Left ventricle myocardium superior (tissue), 1 donor: ENCODE measurements at regions not wholly inside any gene's neighbourhood (a gene's known extent, or its start where the extent isn't known, plus 50 kb on each side); places are given as distances from the start of the nearest gene placed in this dataset.
"Not testable (repeated sequence)": the region's sequence is repeated elsewhere in the genome, so short reads cannot be mapped to it uniquely, and the experiment has no call there.

Experiments used
- ATAC-seq: fragments of 200-7000 bp; cut with Tn5 transposase; one replicate; pipeline ENCODE4 v1.9.1; 2020; ENCODE audit warnings: mild to moderate bottlenecking, moderate library complexity
- DNase-seq: peaks from one replicate; pipeline ENCODE4 v3.0.0-alpha.2; 2020
- intact Hi-C: fragments of 100-400 bp; cut with micrococcal nuclease; formaldehyde crosslinking; loops from one replicate; pipeline ENCODE4 v1.11.0; 2022
- donor health status: DM: no; HTN: yes; CAD: no; lungs with severe emphysema.

DNA sequence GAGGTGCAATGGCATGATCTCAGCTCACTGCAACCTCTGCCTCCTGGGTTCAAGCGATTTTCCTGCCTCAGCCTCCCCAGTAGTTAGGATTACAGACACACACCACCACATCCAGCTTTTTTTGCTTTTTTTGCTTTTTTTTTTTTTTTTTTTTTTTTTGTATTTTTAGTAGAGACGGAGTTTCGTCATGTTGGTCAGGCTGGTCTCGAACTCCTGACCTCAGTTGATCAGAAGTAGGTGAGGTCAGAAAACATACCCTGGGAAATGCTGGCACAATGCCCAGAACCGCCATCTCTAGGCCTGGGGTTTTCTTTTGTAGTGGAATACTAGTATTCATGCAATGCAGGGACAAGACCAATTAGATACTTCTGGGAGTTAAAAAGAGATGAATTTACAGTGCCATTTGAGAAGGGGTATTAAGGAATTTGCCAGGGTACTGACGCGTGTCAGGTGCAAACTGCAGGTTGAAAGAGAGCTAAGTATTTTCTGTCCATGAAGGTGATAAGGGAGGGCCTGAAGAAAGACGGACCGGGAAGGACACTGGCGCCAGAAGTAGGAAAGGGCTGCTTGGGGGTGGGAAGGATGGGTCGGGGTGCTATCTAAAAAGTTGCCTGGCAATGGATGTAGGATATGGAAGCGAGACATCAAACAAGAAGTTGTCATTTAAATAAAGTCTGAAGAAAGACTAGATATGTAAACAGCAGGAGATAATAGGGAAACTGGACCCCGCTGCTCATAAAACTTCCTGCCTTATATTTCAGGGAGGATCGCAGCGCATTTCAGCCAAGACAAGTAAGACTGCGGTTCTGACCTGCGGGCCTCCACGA is 95.8 kb downstream of the PPIAL4G start:
- ATAC-seq, DNase-seq, intact Hi-C loops: not testable (repeated sequence)

- ATAC-seq (no peak), DNase-seq (no peak)
- intact Hi-C loops = no loop called here
These were observed 96.5 kb downstream of the PPIAL4G start for GRCh38 chr1:148386617-148387016.

DNA sequence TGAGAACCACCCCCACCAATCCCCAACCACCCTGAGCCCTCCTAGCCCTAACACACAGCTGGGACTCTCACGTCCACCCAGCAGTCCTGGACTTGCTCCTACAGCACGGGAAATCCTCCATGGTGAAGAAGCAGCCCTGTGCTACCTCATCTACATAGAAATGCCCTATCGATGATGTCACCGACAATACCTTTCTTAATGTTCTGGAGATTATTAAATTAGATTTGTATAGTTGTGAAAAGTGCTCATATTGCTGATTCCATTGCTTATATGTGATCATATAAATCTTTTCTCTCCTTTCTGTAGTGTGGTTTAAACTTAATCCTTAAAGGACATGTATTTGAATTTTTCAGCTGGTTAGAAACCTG is 97.1 kb downstream of the PPIAL4G start:
- ATAC-seq, intact Hi-C loops: not testable (repeated sequence)

GRCh38 chr1:148385371-148386030 is 97.6 kb downstream of the PPIAL4G start:
- ATAC-seq = no peak
- DNase-seq = no peak
- intact Hi-C loops = no loop called here

More for the DNA sequence above, 97.1 kb downstream of the PPIAL4G start:
- DNase-seq = not testable (repeated sequence)

DNA sequence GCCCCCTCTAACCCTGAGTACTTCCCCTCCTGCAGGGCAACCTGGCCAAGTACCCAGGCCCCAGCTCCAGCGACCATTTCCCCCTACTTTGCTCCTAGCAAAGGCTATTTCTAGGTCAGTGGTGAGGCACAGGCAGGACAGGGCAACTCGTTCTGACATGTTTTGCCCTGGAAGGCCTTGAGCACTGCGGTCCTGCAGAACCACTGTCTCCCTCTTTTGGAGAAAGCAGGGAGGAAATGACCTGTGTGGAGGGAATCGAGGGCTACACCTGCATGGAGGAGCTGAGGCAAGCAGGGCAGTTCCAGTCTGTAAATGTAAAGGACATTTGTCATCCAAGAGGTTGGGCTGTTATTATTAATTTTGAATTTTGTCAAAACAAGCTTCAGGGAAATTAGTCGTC is 99.1 kb downstream of the PPIAL4G start:
- ATAC-seq (no peak), DNase-seq (no peak)
- intact Hi-C loops = no loop called here

GRCh38 chr1:148379697-148380096 is 103.4 kb downstream of the PPIAL4G start:
- no peak for DNase-seq
- intact Hi-C loops = no loop called here
- no peak for ATAC-seq

DNA sequence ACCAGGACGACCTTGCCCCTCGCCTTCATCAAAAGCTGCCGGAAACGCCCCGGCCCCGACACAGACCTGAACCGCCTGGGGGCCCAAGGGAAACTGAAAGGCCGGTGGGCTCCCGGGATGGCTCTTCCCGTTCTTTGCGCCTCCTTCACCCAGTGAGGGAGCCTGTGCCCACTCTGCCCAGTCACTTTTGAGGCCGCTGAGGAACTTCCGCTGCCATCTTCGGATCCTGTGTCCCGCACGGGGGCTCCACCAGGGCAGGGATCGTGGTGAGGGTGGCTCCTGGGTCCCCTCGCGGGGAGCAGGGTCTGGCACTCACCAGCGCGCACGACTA is 104.0 kb downstream of the PPIAL4G start:
- ATAC-seq (no peak), DNase-seq (no peak)
- intact Hi-C loops = no loop called here

GRCh38 chr1:148377992-148378391 is 105.1 kb downstream of the PPIAL4G start:
- ATAC-seq, DNase-seq, intact Hi-C loops: not testable (repeated sequence)

GRCh38 chr1:148377045-148377444 is 106.1 kb downstream of the PPIAL4G start:
- DNase-seq, ATAC-seq, intact Hi-C loops: not testable (repeated sequence)

- no peak for DNase-seq
- ATAC-seq = no peak
- intact Hi-C loops = no loop called here
These were observed 109.0 kb downstream of the PPIAL4G start for GRCh38 chr1:148374101-148374500.

GRCh38 chr1:148373192-148373925 is 109.7 kb downstream of the PPIAL4G start:
- intact Hi-C loops = no loop called here
- no peak for DNase-seq
- no peak for ATAC-seq

DNA sequence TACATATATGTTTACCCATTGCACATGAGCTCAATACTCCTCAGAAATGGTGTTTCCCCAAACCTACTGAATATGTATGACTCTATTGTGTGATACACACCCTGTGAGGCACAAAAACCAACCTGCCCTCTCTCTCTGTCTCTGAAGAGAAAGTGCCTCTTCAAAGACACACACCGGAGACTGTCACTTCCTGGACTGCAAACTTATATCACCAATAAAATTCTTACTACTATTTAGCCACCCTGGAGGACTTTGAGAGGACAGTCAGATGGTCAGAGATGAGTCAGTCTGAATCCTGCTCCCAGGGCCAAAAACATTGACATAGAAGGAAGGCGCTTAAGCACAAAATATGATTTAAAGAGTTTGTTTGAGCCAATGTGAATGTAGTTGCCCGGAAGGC is 110.4 kb downstream of the PPIAL4G start:
- no peak for DNase-seq
- ATAC-seq = no peak
- intact Hi-C loops = no loop called here

DNA sequence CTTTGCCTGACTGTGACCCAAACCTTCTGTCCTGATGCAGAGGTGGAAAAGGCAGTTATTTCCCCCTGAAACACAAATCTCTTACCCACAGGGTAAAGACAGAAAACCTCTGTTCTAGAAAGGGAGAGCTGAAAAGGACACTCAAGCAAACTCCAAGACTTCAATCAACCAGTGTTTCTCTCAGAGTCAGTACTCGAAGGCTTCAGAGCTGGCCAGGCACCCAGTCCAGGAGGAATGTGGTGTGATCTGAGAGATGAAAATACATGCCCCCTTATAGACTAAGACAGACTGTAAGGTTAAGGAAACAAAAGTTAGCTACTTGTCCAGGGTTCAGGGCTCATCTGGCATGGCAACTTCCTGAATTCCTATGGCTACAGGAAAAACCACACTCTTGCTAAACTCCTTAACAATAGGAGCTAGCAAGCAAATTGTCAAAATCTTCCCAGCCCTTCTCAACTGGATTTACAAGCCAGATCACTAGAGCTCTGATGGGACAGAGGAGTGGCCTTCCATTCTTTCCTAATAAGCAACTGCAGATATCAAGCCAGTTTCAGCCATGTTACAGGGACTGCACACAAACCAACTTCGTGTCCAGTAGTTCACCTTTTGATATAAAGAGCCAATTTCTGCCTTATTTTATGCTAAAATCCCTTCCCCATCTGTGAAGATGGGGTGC is 110.9 kb downstream of the PPIAL4G start:
- intact Hi-C loops, ATAC-seq, DNase-seq: not testable (repeated sequence)

DNA sequence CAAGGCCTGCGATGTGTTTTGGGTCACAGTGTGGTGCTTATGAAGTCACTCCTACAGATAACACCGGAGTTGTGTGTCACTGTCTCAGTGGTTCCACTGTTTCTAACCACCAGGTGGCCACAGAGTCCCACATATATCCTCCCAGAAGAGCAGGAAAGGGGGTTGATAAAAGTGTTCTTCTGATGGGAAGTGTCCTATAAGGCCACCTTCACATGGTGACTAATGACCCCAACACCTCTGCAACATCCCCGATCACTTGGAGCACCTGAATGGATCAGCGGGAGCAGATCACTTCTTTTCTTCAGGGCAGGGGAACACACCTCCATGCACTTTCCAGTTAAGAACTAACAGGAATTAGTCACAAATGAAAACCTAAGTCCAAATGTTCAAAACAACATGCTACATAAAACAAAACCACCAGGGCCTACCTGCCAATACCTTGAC is 111.5 kb downstream of the PPIAL4G start:
- intact Hi-C loops = not testable (repeated sequence)
- peak; percentile 89 for ATAC-seq
- peak; percentile 45 for DNase-seq

DNA sequence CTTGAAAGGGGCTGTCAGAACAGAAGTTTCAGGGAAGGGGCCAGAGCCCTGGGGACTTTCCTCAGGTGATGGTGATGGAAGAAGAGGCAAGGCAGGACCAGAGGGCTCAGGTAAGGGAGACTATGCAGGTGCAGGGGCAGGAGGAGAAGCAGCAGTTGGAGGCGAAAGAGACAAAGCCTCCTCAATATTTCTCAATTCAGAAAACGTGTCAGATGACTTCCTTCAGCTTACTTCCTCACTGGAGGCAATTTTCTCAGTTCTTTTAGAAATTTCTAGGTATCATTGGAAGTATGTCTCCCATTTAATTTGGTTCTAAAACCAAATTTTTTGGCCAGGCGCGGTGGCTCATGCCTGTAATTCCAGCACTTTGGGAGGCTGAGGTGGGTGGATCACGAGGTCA is 112.4 kb downstream of the PPIAL4G start:
- intact Hi-C loops, DNase-seq, ATAC-seq: not testable (repeated sequence)

GRCh38 chr1:148367596-148367995 is 115.5 kb downstream of the PPIAL4G start:
- DNase-seq = no peak
- intact Hi-C loops = no loop called here
- ATAC-seq = no peak

DNA sequence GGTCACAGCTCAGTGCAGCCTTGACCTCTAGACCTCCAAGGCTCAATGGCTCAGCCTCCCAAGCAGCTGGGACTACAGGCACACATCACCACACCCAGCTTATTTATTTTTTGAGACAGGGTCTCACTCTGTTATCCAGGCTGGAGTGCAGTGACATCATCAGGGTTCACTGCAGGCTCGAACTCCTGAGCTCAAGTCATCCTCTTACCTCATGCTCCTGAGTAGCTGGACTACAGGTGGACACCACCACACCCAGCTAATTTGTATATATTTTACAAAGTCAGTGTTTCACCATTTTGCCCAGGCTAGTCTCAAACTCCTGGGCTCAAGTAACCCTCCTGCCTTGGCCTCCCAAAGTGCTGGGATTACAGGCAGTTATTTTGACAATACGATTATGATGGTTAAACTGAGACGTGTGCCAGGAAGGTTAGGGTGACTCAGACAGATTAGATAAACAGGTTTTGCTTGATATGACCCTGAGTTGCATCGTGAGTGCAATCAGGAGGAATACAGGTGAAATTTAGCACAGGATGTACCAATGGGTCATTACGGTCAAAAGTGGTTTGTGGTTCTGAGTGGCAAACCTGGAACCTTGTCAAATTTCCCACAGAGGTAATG is 116.9 kb downstream of the PPIAL4G start:
- DNase-seq, intact Hi-C loops, ATAC-seq: not testable (repeated sequence)

GRCh38 chr1:148365151-148365550 is 118.0 kb downstream of the PPIAL4G start:
- DNase-seq, intact Hi-C loops, ATAC-seq: not testable (repeated sequence)

- ATAC-seq, DNase-seq, intact Hi-C loops: not testable (repeated sequence)
These were observed 119.1 kb downstream of the PPIAL4G start for GRCh38 chr1:148363979-148364378.
